Lower leg skin (tissue), 4 donors: ENCODE measurements at regions not wholly inside any gene's neighbourhood (a gene's known extent, or its start where the extent isn't known, plus 50 kb on each side); places are given as distances from the start of the nearest gene placed in this dataset.

Experiments
- DNase-seq, 2 donors: peaks; one replicate each; pipeline ENCODE4 v3.0.0-alpha.2; 2019; ENCODE audit warnings: low spot score in 2 of 2
- H3K4me3 ChIP-seq: fragments of 200-600 bp; sonication (generic); 2 replicates; pipeline ENCODE4 v1.5.1; 2017; ENCODE audit warnings: mild to moderate bottlenecking, low read depth; ENCODE audit not compliant: poor library complexity, severe bottlenecking
- POLR2A ChIP-seq, 2 donors: fragments of 450-650 bp; IDR thresholded peaks; one replicate each; pipeline ENCODE4 v1.6.1; 2016 to 2017; ENCODE audit warnings: antibody characterized with exemption in 2 of 2, mild to moderate bottlenecking in 1 of 2, moderate library complexity in 1 of 2
- WGBS, 2 donors: methylation state at CpG; one replicate each; pipeline ENCODE4 v1.1.5; 2018; 5-methylcytosine and 5-hydroxymethylcytosine counted together
- intact Hi-C: fragments of 100-400 bp; cut with DNase I; formaldehyde crosslinking; loops from one replicate; pipeline ENCODE4 v1.15.0; 2023; ENCODE audit warnings: low total_unique reads
- TF ChIP-seq, protein P1 (sequence below), 3 donors: fragments of 450-650 bp; IDR thresholded peaks; one replicate each; pipeline ENCODE4 v1.5.1; 2016; ENCODE audit warnings: antibody characterized with exemption in 3 of 3, mild to moderate bottlenecking in 3 of 3, moderate library complexity in 2 of 3

DNA sequence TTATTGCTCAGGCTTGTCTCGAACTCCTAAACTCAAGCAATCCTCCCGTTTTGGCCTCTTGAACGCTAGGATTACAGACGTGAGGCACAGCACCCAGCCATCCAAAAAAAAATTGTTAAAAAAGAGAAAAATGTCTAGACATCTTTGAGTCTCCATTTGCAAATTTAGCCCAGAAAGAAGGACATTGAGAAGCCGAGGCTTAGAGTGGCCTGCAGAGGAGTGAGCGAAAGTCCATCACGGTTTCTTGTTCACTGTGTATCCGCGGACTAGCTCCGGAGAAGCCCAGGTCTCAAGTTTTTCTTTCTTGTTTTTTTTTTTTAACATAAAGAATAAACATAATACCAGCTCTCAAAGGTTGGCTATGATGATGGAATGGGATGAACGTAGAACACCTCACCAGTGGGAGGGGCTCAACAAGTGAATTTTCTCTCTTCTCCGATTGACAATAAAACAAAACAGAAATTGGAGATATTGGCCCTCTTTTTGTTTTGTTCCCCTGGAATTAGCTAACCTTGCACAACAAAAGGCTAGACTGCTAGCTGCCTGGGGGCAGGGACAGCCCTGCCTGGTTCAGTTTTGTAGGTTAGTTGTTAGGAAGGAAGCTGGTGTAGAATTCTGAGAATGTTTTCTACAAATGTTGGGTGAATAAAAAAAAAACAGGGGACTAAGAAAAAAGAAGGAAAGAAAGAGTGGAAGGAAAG, 163.4 kb downstream of the MYCN start:
- intact Hi-C loops, result no loop called here
- DNase-seq, result no peak
- 82 to 86% methylated on average over 12 of the region's 12 CpGs for WGBS, 2 donors
- no peak overlapping the region for H3K4me3 ChIP-seq
- TF ChIP-seq POLR2A (IDR thresholded peaks at IDR 0.05), result no peak
- TF ChIP-seq, protein P1, sequence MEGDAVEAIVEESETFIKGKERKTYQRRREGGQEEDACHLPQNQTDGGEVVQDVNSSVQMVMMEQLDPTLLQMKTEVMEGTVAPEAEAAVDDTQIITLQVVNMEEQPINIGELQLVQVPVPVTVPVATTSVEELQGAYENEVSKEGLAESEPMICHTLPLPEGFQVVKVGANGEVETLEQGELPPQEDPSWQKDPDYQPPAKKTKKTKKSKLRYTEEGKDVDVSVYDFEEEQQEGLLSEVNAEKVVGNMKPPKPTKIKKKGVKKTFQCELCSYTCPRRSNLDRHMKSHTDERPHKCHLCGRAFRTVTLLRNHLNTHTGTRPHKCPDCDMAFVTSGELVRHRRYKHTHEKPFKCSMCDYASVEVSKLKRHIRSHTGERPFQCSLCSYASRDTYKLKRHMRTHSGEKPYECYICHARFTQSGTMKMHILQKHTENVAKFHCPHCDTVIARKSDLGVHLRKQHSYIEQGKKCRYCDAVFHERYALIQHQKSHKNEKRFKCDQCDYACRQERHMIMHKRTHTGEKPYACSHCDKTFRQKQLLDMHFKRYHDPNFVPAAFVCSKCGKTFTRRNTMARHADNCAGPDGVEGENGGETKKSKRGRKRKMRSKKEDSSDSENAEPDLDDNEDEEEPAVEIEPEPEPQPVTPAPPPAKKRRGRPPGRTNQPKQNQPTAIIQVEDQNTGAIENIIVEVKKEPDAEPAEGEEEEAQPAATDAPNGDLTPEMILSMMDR (IDR thresholded peaks at IDR 0.05), result no peak

DNA sequence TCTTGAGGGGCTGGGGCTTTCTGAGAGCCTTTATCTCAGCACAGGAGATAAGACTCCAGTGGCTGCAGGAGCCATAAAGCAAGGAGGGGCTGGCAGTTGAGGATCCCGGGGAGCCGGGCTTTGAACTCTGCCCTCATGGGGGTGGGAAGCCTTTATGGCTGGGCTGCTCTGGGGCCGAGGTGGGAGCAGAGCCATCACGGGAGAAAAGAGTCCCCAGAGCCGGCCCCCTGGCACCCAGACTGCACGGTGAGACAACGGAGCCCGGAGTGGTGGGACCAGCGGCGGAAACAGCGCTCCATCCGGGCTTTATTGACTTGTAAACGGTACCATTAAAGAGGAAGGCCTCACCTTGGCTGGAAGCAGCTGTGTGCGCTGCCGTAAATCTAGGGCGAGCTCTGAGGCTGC, 162.6 kb downstream of the MYCN start:
- intact Hi-C loops, result no loop called here
- 52 to 55% methylated on average over 16 of the region's 16 CpGs for WGBS, 2 donors
- no peak for TF ChIP-seq POLR2A (IDR thresholded peaks at IDR 0.05)
- TF ChIP-seq, protein P1 (IDR thresholded peaks at IDR 0.05), result no peak
- H3K4me3 ChIP-seq, result no peak overlapping the region
- DNase-seq, result no peak

DNA sequence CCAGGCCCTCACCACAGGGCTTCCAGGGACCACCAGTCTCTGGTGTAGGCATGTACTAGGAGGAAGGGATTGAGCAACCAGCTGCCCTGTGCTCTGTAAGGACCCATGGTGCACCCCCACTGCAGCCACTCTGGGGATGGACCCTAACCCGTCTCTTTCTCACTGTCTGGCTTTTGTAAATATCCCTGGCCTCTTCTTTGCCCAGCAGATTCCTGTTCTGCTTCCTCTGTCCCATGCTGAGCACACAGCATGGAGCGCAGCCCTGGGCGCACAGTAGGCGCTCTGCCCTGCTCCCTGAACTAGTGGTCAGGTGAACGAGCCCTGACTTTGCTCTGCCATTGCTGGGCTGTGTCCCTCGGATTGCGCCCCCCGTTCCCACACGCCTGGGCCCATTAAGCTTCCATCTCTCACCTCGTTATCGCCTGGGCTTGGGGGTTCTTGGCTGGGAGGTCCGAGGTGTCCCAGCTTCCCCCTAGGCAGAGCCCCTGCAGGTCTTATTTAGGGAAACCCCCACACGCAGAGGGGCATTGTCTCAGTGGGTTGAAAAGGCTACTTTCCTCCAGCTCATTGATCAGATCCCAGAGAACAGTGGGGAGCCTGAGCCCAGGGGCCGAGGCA, 162.1 kb downstream of the MYCN start:
- no peak for TF ChIP-seq POLR2A (IDR thresholded peaks at IDR 0.05)
- TF ChIP-seq, protein P1 (IDR thresholded peaks at IDR 0.05), result no peak
- no peak for DNase-seq
- intact Hi-C loops, result no loop called here
- WGBS, 2 donors, result 76 to 84% methylated on average over 12 of the region's 14 CpGs
- H3K4me3 ChIP-seq, result no peak overlapping the region

DNA sequence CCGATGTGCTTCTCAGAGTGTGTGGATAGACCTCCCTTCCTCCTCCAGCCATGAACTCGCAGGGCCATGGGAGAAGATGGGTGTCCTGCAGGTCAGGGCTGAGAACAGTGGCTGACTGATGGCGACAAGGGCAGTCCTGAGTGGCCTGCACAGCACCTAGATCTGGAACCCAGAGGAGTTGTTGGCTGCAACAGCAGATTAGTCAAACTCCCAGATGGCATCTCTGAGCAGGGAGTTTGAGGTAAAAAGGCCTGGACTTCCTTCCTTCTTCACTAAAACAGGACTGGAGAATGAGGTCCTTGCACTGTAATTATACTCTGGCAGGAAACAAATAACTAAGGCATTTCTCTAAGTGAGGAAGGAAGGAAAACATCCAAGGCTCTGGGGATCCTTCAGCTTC, 160.8 kb downstream of the MYCN start:
- H3K4me3 ChIP-seq, result no peak overlapping the region
- intact Hi-C loops, result no loop called here
- WGBS, 2 donors, result 78 to 91% methylated on average over 3 of the region's 3 CpGs
- TF ChIP-seq POLR2A (IDR thresholded peaks at IDR 0.05), result no peak
- TF ChIP-seq, protein P1 (IDR thresholded peaks at IDR 0.05), result no peak
- DNase-seq, result no peak

DNA sequence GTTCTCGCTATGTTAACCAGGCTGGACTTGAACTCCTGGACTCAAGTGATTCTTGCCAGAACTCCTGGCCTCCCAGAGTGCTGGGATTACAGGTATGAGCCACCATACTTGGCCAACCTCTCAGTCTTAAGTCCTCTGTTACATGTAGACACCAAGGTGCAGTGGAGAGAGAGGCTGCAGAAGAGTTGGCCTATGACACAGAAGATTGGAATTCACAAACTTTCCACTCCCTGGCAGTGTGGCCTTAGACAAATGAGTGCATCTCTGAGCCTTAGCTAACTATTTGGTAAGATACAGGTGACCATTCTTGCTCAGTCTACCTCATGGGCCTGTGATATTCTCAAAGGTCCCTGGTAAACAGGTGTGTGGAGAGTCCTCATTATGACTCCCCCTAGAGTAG, 159.7 kb downstream of the MYCN start:
- 92 to 94% methylated on average over 1 of the region's 1 CpG for WGBS, 2 donors
- no peak for DNase-seq
- no peak for TF ChIP-seq POLR2A (IDR thresholded peaks at IDR 0.05)
- TF ChIP-seq, protein P1 (IDR thresholded peaks at IDR 0.05), result no peak
- intact Hi-C loops, result no loop called here
- H3K4me3 ChIP-seq, result no peak overlapping the region
